Adrenal gland (tissue), 9 donors: ENCODE measurements at regions not wholly inside any gene's neighbourhood (a gene's known extent, or its start where the extent isn't known, plus 50 kb on each side); places are given as distances from the start of the nearest gene placed in this dataset.

Experiments used
- DNase-seq, 7 donors: peaks; one replicate each; pipeline ENCODE4 v3.0.0-alpha.2; 2019 to 2020
- H3K27ac ChIP-seq, 5 donors: fragments of 200-600 bp; sonication (generic) in 4 of 5; 1 replicate in 3 of 5; 2 replicates in 2 of 5; pipeline versions ENCODE4 v1.5.1 to v1.8.0; 2016 to 2020; ENCODE audit warnings: mild to moderate bottlenecking in 1 of 5
- H3K27me3 ChIP-seq: fragments of 200-600 bp; 2 replicates; pipeline ENCODE4 v1.8.0; 2021
- H3K36me3 ChIP-seq, 2 donors: fragments of 200-600 bp; replicated peaks in 1 of 2; 1 replicate in 1 of 2; 2 replicates in 1 of 2; pipeline versions ENCODE4 v1.5.1 to v1.8.0; 2018 to 2022
- H3K4me1 ChIP-seq, 2 donors: fragments of 200-600 bp; replicated peaks in 1 of 2; 1 replicate in 1 of 2; 2 replicates in 1 of 2; pipeline versions ENCODE4 v1.5.1 to v1.8.0; 2018 to 2021
- H3K4me3 ChIP-seq, 4 donors: fragments of 200-600 bp; sonication (generic) in 3 of 4; one replicate each; pipeline ENCODE4 v1.5.1; 2016 to 2018
- H3K9me3 ChIP-seq, 3 donors: fragments of 200-600 bp; sonication (generic) in 1 of 3; replicated peaks in 1 of 3; 1 replicate in 2 of 3; 2 replicates in 1 of 3; pipeline versions ENCODE4 v1.5.1 to v1.8.0; 2016 to 2021
- POLR2A ChIP-seq, 2 donors: fragments of 450-650 bp; IDR thresholded peaks; one replicate each; pipeline ENCODE4 v1.6.1; 2017; ENCODE audit warnings: antibody characterized with exemption in 2 of 2, mild to moderate bottlenecking in 2 of 2, moderate library complexity in 1 of 2
- WGBS, 4 donors: extraction: QIAGEN DNeasy Blood & Tissue Kit in 2 of 4; methylation state at CpG; one replicate each; pipeline versions ENCODE4 v1.1.5 to v1.1.7; 2013 to 2017; 5-methylcytosine and 5-hydroxymethylcytosine counted together
- intact Hi-C, 2 donors: fragments of 100-400 bp; cut with DNase I; formaldehyde crosslinking; loops; one replicate each; pipeline versions ENCODE4 v1.14.1 to v1.15.0; 2022 to 2023
- TF ChIP-seq, protein P1 (sequence below), 6 experiments: fragments of 450-650 bp in 4 of 6; fragments of 200-600 bp in 2 of 6; sonication (generic) in 1 of 6; IDR thresholded peaks; 1 replicate in 5 of 6; 2 replicates in 1 of 6; pipeline versions ENCODE4 v1.5.1 to v1.8.0; 2016 to 2021; ENCODE audit warnings: antibody characterized with exemption in 6 of 6, mild to moderate bottlenecking in 2 of 6, moderate library complexity in 1 of 6
- donor health status: healthy with polysubstance abuse.
- donor health status: Bipolar disorder and iron deficiency.
- donor health status: DM: yes; HTN: yes; CAD: no.
- donor health status: DM: no; HTN: no; CAD: no.
- donor health status: DM: no; HTN: no; CAD: no.

DNA sequence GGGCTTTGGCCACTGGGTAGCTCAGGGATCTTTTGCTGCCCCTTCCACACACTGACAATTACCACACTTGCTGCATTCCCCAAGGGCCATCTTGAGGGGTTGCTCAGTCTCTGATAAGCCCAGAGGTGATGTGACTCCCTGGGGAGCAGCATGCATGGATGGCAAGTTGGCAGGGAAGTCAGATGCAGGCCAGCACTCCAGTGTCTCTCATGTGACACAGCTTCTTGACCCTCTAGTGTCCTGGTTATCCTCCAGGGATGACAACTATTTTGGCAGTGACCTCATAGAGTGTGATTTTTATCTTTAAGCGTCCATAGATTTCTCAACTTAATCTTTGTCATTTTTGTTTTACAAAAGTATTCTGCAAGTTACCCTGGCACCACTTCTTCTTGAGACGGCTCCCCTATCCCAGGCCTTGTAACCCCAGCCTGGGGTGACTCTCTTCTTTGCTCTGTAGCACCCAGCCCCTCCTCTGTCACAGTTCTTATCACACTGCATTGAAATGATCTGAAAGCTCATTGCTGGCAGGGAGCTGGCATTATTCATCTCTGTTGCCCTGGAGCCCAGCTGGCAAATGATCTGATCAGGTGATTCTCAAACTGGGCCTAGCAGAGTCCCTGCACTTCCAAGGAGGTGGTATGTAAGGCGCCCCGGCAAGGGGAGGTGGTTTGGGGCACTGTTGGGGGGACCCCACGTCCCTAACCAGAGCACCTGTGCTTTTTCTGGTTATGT, 72.6 kb downstream of the TENT5C start:
- intact Hi-C loops, result no loop called here
- Histone ChIP-seq H3K4me1 (peaks cover 5 to 14% of the 10 kb centered on the region in 2 donors), H3K27me3 (no peaks in the 10 kb centered on the region), H3K4me3 (no peak overlapping the region), H3K36me3 (no peaks in the 10 kb centered on the region), H3K9me3 (no peaks in the 10 kb centered on the region), H3K27ac (peak overlapping the region in 3 of 5 donors; percentile 45 to 72 (median 71))
- TF ChIP-seq, protein P1, sequence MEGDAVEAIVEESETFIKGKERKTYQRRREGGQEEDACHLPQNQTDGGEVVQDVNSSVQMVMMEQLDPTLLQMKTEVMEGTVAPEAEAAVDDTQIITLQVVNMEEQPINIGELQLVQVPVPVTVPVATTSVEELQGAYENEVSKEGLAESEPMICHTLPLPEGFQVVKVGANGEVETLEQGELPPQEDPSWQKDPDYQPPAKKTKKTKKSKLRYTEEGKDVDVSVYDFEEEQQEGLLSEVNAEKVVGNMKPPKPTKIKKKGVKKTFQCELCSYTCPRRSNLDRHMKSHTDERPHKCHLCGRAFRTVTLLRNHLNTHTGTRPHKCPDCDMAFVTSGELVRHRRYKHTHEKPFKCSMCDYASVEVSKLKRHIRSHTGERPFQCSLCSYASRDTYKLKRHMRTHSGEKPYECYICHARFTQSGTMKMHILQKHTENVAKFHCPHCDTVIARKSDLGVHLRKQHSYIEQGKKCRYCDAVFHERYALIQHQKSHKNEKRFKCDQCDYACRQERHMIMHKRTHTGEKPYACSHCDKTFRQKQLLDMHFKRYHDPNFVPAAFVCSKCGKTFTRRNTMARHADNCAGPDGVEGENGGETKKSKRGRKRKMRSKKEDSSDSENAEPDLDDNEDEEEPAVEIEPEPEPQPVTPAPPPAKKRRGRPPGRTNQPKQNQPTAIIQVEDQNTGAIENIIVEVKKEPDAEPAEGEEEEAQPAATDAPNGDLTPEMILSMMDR (IDR thresholded peaks at IDR 0.05), result no peak
- no peak for TF ChIP-seq POLR2A (IDR thresholded peaks at IDR 0.05)
- WGBS, 4 donors, result 34 to 59% (median 45%) methylated on average over 5 of the region's 5 CpGs
- DNase-seq, result peak; percentile 70 to 90 (median 83)

DNA sequence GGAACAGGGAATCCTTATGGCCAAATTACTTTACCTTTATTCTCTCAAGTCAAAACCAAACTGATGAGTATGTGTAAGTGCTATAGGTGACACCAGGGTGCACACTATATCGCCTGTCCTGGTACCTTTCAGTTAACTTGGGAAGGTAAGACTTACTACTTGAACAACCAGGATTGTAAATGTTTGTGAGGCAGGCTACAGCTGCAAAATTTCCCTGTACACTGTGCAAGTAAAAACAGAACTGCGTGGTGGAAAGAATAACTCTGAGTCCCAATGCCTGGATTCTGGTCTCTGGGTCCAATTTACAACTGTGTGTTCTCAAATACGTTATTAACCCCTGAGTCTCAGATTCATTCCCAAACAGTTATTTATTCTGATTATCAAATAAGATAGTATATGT, 73.5 kb downstream of the TENT5C start:
- Histone ChIP-seq H3K4me3 (no peak overlapping the region), H3K4me1 (peaks cover 5 to 14% of the 10 kb centered on the region in 2 donors), H3K36me3 (no peaks in the 10 kb centered on the region), H3K27me3 (no peaks in the 10 kb centered on the region), H3K27ac (peak overlapping the region in 2 of 5 donors; percentile 71 to 72), H3K9me3 (no peaks in the 10 kb centered on the region)
- WGBS, 4 donors, result 80 to 88% (median 87%) methylated on average over 3 of the region's 3 CpGs
- intact Hi-C loops, result no loop called here
- no peak for DNase-seq
- TF ChIP-seq, protein P1 (IDR thresholded peaks at IDR 0.05), result no peak
- no peak for TF ChIP-seq POLR2A (IDR thresholded peaks at IDR 0.05)

DNA sequence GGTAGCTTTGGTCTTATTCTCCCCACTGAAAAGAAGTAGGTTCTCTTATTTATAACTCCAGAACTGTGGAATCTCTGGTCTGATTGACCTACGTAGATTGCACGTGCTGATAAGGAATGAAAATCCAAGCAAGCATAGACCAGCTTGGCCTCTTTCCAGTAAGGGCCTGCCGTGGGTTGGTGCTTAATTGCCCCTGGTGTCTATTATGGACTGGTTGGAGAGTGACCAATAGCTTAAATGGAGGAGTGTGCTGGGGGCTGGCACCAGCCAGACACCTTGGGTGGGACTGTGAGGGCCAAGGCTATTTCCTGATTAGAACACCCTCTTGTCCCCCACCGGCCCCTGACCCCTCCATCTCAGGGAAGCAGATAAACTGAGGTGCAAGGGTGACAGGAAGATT, 74.0 kb downstream of the TENT5C start:
- no peaks in the 10 kb centered on the region for H3K27me3 ChIP-seq
- H3K4me1 ChIP-seq, result peaks cover 5 to 14% of the 10 kb centered on the region in 2 donors
- H3K36me3 ChIP-seq, result no peaks in the 10 kb centered on the region
- no peak for DNase-seq
- WGBS, 4 donors, result 75 to 88% (median 83%) methylated on average over 3 to 4 of the region's 4 CpGs
- no peak overlapping the region for H3K4me3 ChIP-seq
- intact Hi-C loops, result loop anchor here in 1 of 2 donors (5.0 kb wide), 1 partner anchor 68 kb away; no protein-coding TSS in a partner anchor
- no peaks in the 10 kb centered on the region for H3K9me3 ChIP-seq
- no peak overlapping the region for H3K27ac ChIP-seq
- TF ChIP-seq POLR2A (IDR thresholded peaks at IDR 0.05), result no peak
- TF ChIP-seq, protein P1 (IDR thresholded peaks at IDR 0.05), result no peak

DNA sequence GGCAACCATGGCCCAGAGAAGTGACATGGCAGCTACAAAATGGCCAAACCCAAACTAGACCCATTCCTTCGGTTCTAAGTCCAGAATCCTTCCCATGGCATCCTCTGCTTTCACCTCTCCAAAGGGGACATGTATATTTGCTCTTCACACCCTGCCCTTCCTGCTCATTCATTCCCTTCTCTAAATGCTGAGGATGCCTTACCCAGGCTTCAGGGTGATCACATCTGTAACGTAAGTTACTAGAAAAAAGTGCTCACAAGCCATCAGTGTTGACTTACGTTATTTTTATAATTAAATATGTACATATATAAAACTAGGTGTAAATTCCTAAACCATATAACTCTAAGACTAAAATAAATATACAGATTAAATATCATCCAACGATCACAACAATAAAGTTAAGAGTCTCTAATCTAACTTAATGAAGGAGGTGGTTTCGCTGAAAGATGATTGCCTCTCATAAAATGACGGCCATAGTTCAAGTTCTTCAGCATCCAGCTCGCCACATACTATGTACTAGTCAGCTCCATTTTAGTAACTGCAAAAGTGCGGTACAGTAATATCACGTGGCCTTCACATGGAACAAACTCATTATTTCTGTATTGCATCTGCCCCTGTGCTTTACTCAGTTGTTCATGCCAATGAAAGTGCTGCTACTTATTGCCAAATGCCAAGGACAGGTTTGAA, 74.6 kb downstream of the TENT5C start:
- Histone ChIP-seq H3K4me3 (no peak overlapping the region), H3K9me3 (no peaks in the 10 kb centered on the region), H3K36me3 (no peaks in the 10 kb centered on the region), H3K27me3 (no peaks in the 10 kb centered on the region), H3K27ac (no peak overlapping the region), H3K4me1 (peaks cover 5 to 16% of the 10 kb centered on the region in 2 donors)
- DNase-seq, result no peak
- TF ChIP-seq, protein P1 (IDR thresholded peaks at IDR 0.05), result no peak
- no peak for TF ChIP-seq POLR2A (IDR thresholded peaks at IDR 0.05)
- intact Hi-C loops, result loop anchor here in 1 of 2 donors (5.0 kb wide), 1 partner anchor 68 kb away; no protein-coding TSS in a partner anchor
- WGBS, 4 donors, result 78 to 86% (median 80%) methylated on average over 9 of the region's 9 CpGs
